ENCODE measurements at regions not wholly inside any gene's neighbourhood (a gene's known extent, or its start where the extent isn't known, plus 50 kb on each side); places are given as distances from the start of the nearest gene placed in this dataset.

DNA sequence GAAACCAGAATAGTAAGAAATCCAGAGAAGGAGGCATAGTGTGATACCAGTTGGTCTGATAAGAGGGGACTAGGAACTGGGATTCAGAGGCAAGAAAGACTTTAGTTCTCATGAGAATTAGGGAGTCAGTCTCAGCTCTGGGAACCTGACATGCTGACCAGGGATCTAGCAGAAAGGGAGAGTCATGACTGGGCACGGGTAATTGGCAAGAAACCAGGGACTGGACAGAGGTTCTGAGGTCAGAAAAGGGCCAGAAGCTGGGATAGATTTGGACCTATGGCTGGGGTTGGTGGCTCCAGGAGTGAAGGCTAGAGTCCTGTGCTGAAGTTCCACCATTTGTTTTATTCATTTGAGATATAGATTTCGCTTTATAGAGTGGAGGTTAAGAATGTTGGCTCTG, 110.2 kb upstream of the C1GALT1C1 start:
- POLR2A ChIA-PET = no interaction called here
- H2AFZ ChIP-seq (ENCODE audit: low read depth, low read length, poor library complexity, severe bottlenecking) = no peak overlapping the region
- DNase-seq (ENCODE audit: low read depth, low spot score) (no peak), ATAC-seq (no peak)
- H3K4me3 ChIP-seq (replicated peaks in 1 of 2; ENCODE audit: low read depth in 1 of 2, low read length in 2 of 2) = no peak overlapping the region
- CTCF ChIA-PET = no interaction called here
- H3K9ac ChIP-seq (ENCODE audit: low read length) = no peak overlapping the region
- no peaks in the 10 kb centered on the region for H3K36me3 ChIP-seq (ENCODE audit: control insufficient read depth in 1 of 2, insufficient read depth in 2 of 2, low read length in 2 of 2)
- no peaks in the 10 kb centered on the region for H3K79me2 ChIP-seq (ENCODE audit: insufficient read depth, low read length)
- no TSS peak for BruUV-seq (replicated peaks)
- no peak overlapping the region for H3K4me2 ChIP-seq (ENCODE audit: low read length)
- intact Hi-C loops (cut with micrococcal nuclease) = no loop called here
- TF ChIP-seq EGR1 (IDR thresholded peaks at IDR 0.05; ENCODE audit: low read depth) (no peak), POLR2AphosphoS5 (IDR thresholded peaks at IDR 0.05; ENCODE audit: low read depth, low read length) (no peak), CTCF (IDR thresholded peaks at IDR 0.05 in 2 of 3, conservative IDR thresholded peaks at IDR 0.05 in 1 of 3; ENCODE audit: borderline replicate concordance in 1 of 3, insufficient read depth in 1 of 3, low read depth in 2 of 3, low read length in 2 of 3) (no peak), SIN3A (IDR thresholded peaks at IDR 0.05; ENCODE audit: low read depth) (no peak), EZH2phosphoT487 (IDR thresholded peaks at IDR 0.05; ENCODE audit: borderline replicate concordance) (no peak), TCF7L2 (IDR thresholded peaks at IDR 0.05; ENCODE audit: borderline replicate concordance, extremely low read depth, insufficient read depth, insufficient read length) (no peak), SRF (IDR thresholded peaks at IDR 0.05; ENCODE audit: low read depth) (no peak), JUND (IDR thresholded peaks at IDR 0.05) (no peak), CEBPB (IDR thresholded peaks at IDR 0.05; ENCODE audit: low read depth) (no peak), CBX3 (IDR thresholded peaks at IDR 0.05; ENCODE audit: low read depth) (no peak)
- TF ChIP-seq, protein P1, sequence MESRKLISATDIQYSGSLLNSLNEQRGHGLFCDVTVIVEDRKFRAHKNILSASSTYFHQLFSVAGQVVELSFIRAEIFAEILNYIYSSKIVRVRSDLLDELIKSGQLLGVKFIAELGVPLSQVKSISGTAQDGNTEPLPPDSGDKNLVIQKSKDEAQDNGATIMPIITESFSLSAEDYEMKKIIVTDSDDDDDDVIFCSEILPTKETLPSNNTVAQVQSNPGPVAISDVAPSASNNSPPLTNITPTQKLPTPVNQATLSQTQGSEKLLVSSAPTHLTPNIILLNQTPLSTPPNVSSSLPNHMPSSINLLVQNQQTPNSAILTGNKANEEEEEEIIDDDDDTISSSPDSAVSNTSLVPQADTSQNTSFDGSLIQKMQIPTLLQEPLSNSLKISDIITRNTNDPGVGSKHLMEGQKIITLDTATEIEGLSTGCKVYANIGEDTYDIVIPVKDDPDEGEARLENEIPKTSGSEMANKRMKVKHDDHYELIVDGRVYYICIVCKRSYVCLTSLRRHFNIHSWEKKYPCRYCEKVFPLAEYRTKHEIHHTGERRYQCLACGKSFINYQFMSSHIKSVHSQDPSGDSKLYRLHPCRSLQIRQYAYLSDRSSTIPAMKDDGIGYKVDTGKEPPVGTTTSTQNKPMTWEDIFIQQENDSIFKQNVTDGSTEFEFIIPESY (IDR thresholded peaks at IDR 0.05; ENCODE audit: extremely low read depth, insufficient replicate concordance, low read length) = no peak
- H4K20me1 ChIP-seq (ENCODE audit: insufficient read depth) = no peaks in the 10 kb centered on the region
- H3K27ac ChIP-seq (ENCODE audit: low read depth, low read length) = no peak overlapping the region
- H3K9me2 ChIP-seq (ENCODE audit: insufficient read depth) = no peaks in the 10 kb centered on the region
- RAD21 ChIA-PET (ENCODE audit: low non-redundant PET in 1 of 2, low total read pairs in 2 of 2, uncharacterized antibody in 2 of 2, unreplicated experiment in 2 of 2) = no interaction called here
- no peaks in the 10 kb centered on the region for H3K27me3 ChIP-seq (ENCODE audit: insufficient read depth, low read length)
- peaks cover 0 to 14% of the 10 kb centered on the region in 2 experiments; a peak in 2 of 4 replicates for H3K4me1 ChIP-seq (ENCODE audit: control insufficient read depth in 1 of 2, insufficient read depth in 2 of 2, low read length in 2 of 2)
- no peaks in the 10 kb centered on the region for H3K9me3 ChIP-seq (ENCODE audit: control insufficient read depth in 1 of 2, insufficient read depth in 1 of 2, low read depth in 1 of 2, low read length in 2 of 2)

Data from HCT116 (cell line).